ENCODE measurements at regions not wholly inside any gene's neighbourhood (a gene's known extent, or its start where the extent isn't known, plus 50 kb on each side); places are given as distances from the start of the nearest gene placed in this dataset.

GRCh38 chr1:201761871-201762270, 67.1 kb upstream of the IPO9 start:
- Histone ChIP-seq H3K4me3 (ENCODE audit: low read depth, low read length) (no peak overlapping the region), H3K9me3 (ENCODE audit: control insufficient read depth, insufficient read depth, low read length) (no peaks in the 10 kb centered on the region), H3K27me3 (ENCODE audit: control insufficient read depth, insufficient read depth, low read length) (no peaks in the 10 kb centered on the region), H3K36me3 (ENCODE audit: control insufficient read depth, insufficient read depth, low read length) (no peaks in the 10 kb centered on the region), H3K9ac (ENCODE audit: low read depth, low read length) (no peak overlapping the region), H3K4me1 (ENCODE audit: control insufficient read depth, insufficient read depth, low read length) (peaks cover 19% of the 10 kb centered on the region)

DNA sequence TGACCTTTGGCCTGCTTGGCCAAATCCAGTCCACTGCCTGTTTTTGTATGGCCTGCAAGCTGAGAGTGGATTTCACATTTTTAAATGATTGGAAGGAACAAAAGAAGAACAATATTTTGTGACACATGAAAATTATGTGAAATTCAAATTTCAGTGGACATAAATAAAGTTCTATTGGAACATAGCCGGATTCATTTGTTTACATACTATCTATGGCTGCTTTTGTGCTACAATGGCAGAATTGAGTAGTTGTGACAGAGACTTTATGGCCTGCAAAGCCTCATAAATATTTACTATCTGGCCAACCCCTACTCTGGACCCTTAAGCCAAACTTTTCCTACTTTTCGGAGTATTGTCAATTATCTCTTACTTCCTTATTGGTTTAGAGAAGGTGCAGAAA, 66.6 kb upstream of the IPO9 start:
- Histone ChIP-seq H3K9me3 (ENCODE audit: control insufficient read depth, insufficient read depth, low read length) (no peaks in the 10 kb centered on the region), H3K4me1 (ENCODE audit: control insufficient read depth, insufficient read depth, low read length) (peaks cover 19% of the 10 kb centered on the region), H3K4me3 (ENCODE audit: low read depth, low read length) (no peak overlapping the region), H3K9ac (ENCODE audit: low read depth, low read length) (no peak overlapping the region), H3K27me3 (ENCODE audit: control insufficient read depth, insufficient read depth, low read length) (no peaks in the 10 kb centered on the region), H3K36me3 (ENCODE audit: control insufficient read depth, insufficient read depth, low read length) (no peaks in the 10 kb centered on the region)

DNA sequence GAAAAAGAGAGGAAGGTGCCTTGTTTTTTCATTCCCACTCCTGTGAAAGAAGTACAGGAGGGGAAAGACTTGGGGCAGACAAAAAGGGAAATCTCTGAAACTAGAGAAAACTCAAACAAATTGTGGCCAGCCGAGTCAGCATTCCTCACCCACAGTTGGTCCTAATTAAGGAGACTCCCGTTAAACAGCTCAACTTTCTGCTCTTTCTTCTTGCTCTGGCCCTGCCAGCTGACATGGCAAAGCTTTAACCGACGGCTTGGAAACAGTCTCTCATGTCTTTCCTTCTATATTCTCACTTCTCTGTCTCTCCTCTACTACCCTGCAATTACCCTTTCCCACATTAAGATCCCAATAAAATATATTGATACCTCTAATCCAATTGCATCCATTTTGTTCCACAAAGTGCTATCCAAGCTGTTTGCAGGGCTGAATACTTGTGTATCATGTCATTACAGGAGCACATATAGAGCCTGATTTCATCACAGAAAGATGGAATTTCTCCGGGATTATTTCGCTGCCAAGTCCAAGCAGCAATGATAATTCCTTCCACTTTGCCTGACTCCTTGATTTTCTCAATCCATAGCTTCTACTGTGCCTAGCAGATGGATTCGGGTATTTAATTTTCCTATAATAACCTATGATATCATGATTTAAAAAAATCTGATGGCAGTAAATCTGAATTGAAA, 65.4 kb upstream of the IPO9 start:
- Histone ChIP-seq H3K4me1 (ENCODE audit: control insufficient read depth, insufficient read depth, low read length) (peaks cover 19% of the 10 kb centered on the region), H3K4me3 (ENCODE audit: low read depth, low read length) (no peak overlapping the region), H3K9me3 (ENCODE audit: control insufficient read depth, insufficient read depth, low read length) (no peaks in the 10 kb centered on the region), H3K9ac (ENCODE audit: low read depth, low read length) (no peak overlapping the region), H3K36me3 (ENCODE audit: control insufficient read depth, insufficient read depth, low read length) (no peaks in the 10 kb centered on the region), H3K27me3 (ENCODE audit: control insufficient read depth, insufficient read depth, low read length) (no peaks in the 10 kb centered on the region)

DNA sequence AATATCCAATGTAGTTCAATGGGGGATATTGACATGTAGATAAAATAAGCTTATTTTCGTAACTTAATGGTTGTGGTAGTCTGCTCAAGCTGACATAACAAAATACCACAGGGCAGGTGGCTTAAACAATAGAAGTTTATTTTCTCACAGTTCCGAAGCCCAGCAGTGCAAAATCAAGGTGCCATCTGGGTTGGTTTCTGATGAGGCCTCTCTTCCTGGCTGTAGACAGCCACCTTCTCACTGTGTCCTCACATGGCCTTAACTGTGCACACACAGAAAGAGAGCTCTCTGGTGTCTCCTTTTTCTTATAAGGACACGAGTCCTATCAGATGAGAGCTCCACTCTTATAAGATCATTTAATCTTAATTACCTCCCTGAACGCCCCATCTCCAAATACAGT, 64.8 kb upstream of the IPO9 start:
- no peaks in the 10 kb centered on the region for H3K36me3 ChIP-seq (ENCODE audit: control insufficient read depth, insufficient read depth, low read length)
- H3K4me1 ChIP-seq (ENCODE audit: control insufficient read depth, insufficient read depth, low read length), result peaks cover 19% of the 10 kb centered on the region
- no peaks in the 10 kb centered on the region for H3K27me3 ChIP-seq (ENCODE audit: control insufficient read depth, insufficient read depth, low read length)
- no peak overlapping the region for H3K9ac ChIP-seq (ENCODE audit: low read depth, low read length)
- no peaks in the 10 kb centered on the region for H3K9me3 ChIP-seq (ENCODE audit: control insufficient read depth, insufficient read depth, low read length)
- no peak overlapping the region for H3K4me3 ChIP-seq (ENCODE audit: low read depth, low read length)

- no peaks in the 10 kb centered on the region for H3K9me3 ChIP-seq (ENCODE audit: control insufficient read depth, insufficient read depth, low read length)
- peaks cover 19% of the 10 kb centered on the region for H3K4me1 ChIP-seq (ENCODE audit: control insufficient read depth, insufficient read depth, low read length)
- no peaks in the 10 kb centered on the region for H3K27me3 ChIP-seq (ENCODE audit: control insufficient read depth, insufficient read depth, low read length)
- H3K36me3 ChIP-seq (ENCODE audit: control insufficient read depth, insufficient read depth, low read length), result no peaks in the 10 kb centered on the region
- H3K4me3 ChIP-seq (ENCODE audit: low read depth, low read length), result no peak overlapping the region
- H3K9ac ChIP-seq (ENCODE audit: low read depth, low read length), result no peak overlapping the region
These were observed 64.4 kb upstream of the IPO9 start for GRCh38 chr1:201764579-201764978.

DNA sequence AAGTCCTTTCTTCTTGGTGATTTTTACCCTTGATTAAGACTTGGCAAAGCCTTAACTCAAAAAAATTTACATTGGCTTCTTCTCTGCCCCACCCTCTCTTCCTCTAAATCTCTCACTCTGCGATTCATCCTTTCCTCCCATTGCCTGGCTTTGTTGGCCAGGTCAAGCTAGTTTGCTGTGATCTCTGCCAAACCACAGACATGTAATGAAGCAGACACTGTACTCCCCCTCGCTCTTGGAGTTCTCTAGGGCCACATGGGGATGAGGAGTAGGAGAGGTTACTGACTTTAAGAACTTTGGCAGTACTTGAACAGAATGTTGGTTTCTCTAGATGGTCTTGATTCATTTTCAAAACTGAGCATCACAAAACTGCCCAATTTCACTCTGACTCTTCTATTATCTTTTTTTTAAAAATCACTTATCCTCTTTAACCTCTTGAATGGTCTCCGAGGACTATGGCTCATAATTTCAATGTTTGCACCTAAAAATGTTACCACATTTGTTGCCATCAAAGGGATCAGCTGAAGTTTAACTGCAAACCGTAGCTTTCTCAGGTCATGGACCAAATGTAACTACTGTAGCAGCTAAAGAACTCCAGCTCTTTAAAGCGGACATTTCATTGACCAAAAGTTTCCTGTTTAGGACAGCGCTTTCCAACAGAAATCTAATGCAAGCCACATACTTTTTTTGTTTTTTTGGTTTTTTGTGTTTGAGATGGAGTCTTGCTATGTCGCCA, 62.7 kb upstream of the IPO9 start:
- Histone ChIP-seq H3K27me3 (ENCODE audit: control insufficient read depth, insufficient read depth, low read length) (no peaks in the 10 kb centered on the region), H3K4me3 (ENCODE audit: low read depth, low read length) (no peak overlapping the region), H3K36me3 (ENCODE audit: control insufficient read depth, insufficient read depth, low read length) (no peaks in the 10 kb centered on the region), H3K9me3 (ENCODE audit: control insufficient read depth, insufficient read depth, low read length) (no peaks in the 10 kb centered on the region), H3K4me1 (ENCODE audit: control insufficient read depth, insufficient read depth, low read length) (peaks cover 8% of the 10 kb centered on the region), H3K9ac (ENCODE audit: low read depth, low read length) (no peak overlapping the region)

DNA sequence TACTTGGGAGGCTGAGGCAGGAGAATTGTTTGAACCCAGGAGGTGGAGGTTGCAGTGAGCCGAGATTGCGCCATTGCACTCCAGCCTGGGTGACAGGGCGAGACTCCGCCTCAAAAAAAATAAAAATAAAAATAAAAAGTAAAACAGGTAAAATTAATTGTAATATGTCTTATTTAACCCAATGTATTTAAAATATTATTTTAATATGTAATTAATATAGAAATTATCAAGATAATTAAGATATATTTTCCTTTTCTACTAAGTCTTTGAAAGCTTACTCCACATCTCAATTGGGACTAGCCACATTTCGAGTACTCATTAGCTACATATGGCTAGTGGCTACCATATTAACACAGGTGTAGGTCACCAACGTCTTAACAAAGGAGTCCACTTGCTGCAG, 61.6 kb upstream of the IPO9 start:
- peaks cover 4% of the 10 kb centered on the region for H3K4me1 ChIP-seq (ENCODE audit: control insufficient read depth, insufficient read depth, low read length)
- peaks cover 7% of the 10 kb centered on the region for H3K9me3 ChIP-seq (ENCODE audit: control insufficient read depth, insufficient read depth, low read length)
- no peak overlapping the region for H3K4me3 ChIP-seq (ENCODE audit: low read depth, low read length)
- no peak overlapping the region for H3K9ac ChIP-seq (ENCODE audit: low read depth, low read length)
- H3K36me3 ChIP-seq (ENCODE audit: control insufficient read depth, insufficient read depth, low read length), result no peaks in the 10 kb centered on the region
- H3K27me3 ChIP-seq (ENCODE audit: control insufficient read depth, insufficient read depth, low read length), result no peaks in the 10 kb centered on the region

DNA sequence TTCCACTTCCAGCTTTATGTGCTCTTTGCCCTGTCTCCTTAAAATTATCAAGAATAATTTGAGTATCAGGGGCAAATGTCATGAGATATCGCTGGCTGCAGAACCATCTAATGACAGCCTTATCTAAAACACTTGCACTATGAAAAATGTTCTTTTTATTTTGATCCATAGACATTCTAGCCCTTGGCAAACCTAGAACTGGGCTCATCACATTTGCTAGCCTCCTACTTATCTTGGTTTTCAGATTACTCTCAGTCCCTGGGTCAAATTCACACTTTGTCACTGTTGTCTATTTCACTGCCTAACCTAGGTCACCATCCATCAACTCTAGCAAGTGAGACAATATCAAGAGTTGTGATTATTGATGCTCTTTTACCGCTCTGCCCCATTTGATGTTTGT, 59.9 kb upstream of the IPO9 start:
- H3K36me3 ChIP-seq (ENCODE audit: control insufficient read depth, insufficient read depth, low read length), result no peaks in the 10 kb centered on the region
- peaks cover 7% of the 10 kb centered on the region for H3K9me3 ChIP-seq (ENCODE audit: control insufficient read depth, insufficient read depth, low read length)
- no peaks in the 10 kb centered on the region for H3K27me3 ChIP-seq (ENCODE audit: control insufficient read depth, insufficient read depth, low read length)
- no peak overlapping the region for H3K4me3 ChIP-seq (ENCODE audit: low read depth, low read length)
- no peaks in the 10 kb centered on the region for H3K4me1 ChIP-seq (ENCODE audit: control insufficient read depth, insufficient read depth, low read length)
- H3K9ac ChIP-seq (ENCODE audit: low read depth, low read length), result no peak overlapping the region

DNA sequence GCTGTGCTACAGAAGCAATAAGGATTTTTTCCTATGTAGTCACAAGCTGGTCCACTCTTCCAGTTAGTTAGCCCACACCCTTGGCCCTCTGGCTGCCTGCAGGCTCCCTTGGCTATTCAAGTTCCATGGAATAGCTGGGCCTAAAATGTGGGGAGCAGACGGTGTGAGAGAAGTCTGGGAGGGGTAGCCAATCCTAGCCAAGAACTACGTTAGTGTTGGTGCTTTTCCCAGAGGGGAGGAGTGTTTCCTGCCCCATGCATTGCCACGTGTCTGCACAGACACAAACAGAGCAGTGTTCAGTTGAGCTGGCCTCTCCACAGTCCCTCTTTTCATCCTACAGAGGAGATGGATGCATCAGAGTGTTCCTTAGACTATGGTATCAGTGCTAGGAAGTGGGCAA, 59.0 kb upstream of the IPO9 start:
- Histone ChIP-seq H3K4me3 (ENCODE audit: low read depth, low read length) (no peak overlapping the region), H3K4me1 (ENCODE audit: control insufficient read depth, insufficient read depth, low read length) (no peaks in the 10 kb centered on the region), H3K27me3 (ENCODE audit: control insufficient read depth, insufficient read depth, low read length) (no peaks in the 10 kb centered on the region), H3K9me3 (ENCODE audit: control insufficient read depth, insufficient read depth, low read length) (peaks cover 7% of the 10 kb centered on the region), H3K36me3 (ENCODE audit: control insufficient read depth, insufficient read depth, low read length) (no peaks in the 10 kb centered on the region), H3K9ac (ENCODE audit: low read depth, low read length) (no peak overlapping the region)

- no peak overlapping the region for H3K4me3 ChIP-seq (ENCODE audit: low read depth, low read length)
- H3K27me3 ChIP-seq (ENCODE audit: control insufficient read depth, insufficient read depth, low read length), result no peaks in the 10 kb centered on the region
- H3K9ac ChIP-seq (ENCODE audit: low read depth, low read length), result no peak overlapping the region
- H3K9me3 ChIP-seq (ENCODE audit: control insufficient read depth, insufficient read depth, low read length), result peaks cover 7% of the 10 kb centered on the region
- no peaks in the 10 kb centered on the region for H3K4me1 ChIP-seq (ENCODE audit: control insufficient read depth, insufficient read depth, low read length)
- no peaks in the 10 kb centered on the region for H3K36me3 ChIP-seq (ENCODE audit: control insufficient read depth, insufficient read depth, low read length)
These were observed 57.5 kb upstream of the IPO9 start for GRCh38 chr1:201771466-201771865.

- no peaks in the 10 kb centered on the region for H3K4me1 ChIP-seq (ENCODE audit: control insufficient read depth, insufficient read depth, low read length)
- peaks cover 7% of the 10 kb centered on the region for H3K9me3 ChIP-seq (ENCODE audit: control insufficient read depth, insufficient read depth, low read length)
- no peaks in the 10 kb centered on the region for H3K27me3 ChIP-seq (ENCODE audit: control insufficient read depth, insufficient read depth, low read length)
- H3K36me3 ChIP-seq (ENCODE audit: control insufficient read depth, insufficient read depth, low read length), result no peaks in the 10 kb centered on the region
- no peak overlapping the region for H3K4me3 ChIP-seq (ENCODE audit: low read depth, low read length)
- no peak overlapping the region for H3K9ac ChIP-seq (ENCODE audit: low read depth, low read length)
These were observed 56.8 kb upstream of the IPO9 start for GRCh38 chr1:201772178-201772577.

DNA sequence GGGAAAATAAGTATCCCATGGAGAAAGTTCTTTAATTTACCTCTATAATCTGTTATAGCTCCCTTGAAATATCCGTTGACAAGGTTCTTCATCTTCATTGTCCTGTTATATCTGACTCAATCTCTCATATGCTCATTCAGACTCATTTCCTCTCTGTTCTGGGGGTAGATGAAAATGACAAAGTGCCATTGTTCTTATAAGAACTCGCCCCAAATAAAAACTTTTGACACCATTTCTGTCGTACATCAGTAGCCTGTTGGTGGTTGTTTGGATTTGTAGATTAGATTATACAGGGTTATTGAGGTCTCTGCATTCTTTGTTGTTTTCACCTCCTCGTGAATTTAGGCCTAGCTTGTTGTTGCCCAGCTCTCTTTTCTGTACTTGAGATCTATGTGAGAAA, 55.2 kb upstream of the IPO9 start:
- Histone ChIP-seq H3K4me3 (ENCODE audit: low read depth, low read length) (no peak overlapping the region), H3K9ac (ENCODE audit: low read depth, low read length) (no peak overlapping the region), H3K27me3 (ENCODE audit: control insufficient read depth, insufficient read depth, low read length) (no peaks in the 10 kb centered on the region), H3K36me3 (ENCODE audit: control insufficient read depth, insufficient read depth, low read length) (no peaks in the 10 kb centered on the region), H3K4me1 (ENCODE audit: control insufficient read depth, insufficient read depth, low read length) (no peaks in the 10 kb centered on the region), H3K9me3 (ENCODE audit: control insufficient read depth, insufficient read depth, low read length) (peaks cover 7% of the 10 kb centered on the region)
